ENCODE measurements at regions not wholly inside any gene's neighbourhood (a gene's known extent, or its start where the extent isn't known, plus 50 kb on each side); places are given as distances from the start of the nearest gene placed in this dataset.

- no peak for TF ChIP-seq ZBTB7A (IDR thresholded peaks at IDR 0.05; ENCODE audit: low read depth)
- TF ChIP-seq REST (IDR thresholded peaks at IDR 0.05; ENCODE audit: low read depth), result no peak
- TF ChIP-seq RAD21 (IDR thresholded peaks at IDR 0.05; ENCODE audit: low read depth), result no peak
- TF ChIP-seq USF1 (IDR thresholded peaks at IDR 0.05), result no peak
- TF ChIP-seq TAF1 (IDR thresholded peaks at IDR 0.05; ENCODE audit: low read depth), result no peak
- TF ChIP-seq CEBPB (IDR thresholded peaks at IDR 0.05), result no peak
- no peak for TF ChIP-seq FOXM1 (IDR thresholded peaks at IDR 0.05; ENCODE audit: borderline replicate concordance, low read depth)
- TF ChIP-seq YY1 (IDR thresholded peaks at IDR 0.05; ENCODE audit: low read depth), result no peak
- no peak for TF ChIP-seq NFIC (IDR thresholded peaks at IDR 0.05)
- no peak for TF ChIP-seq TEAD4 (IDR thresholded peaks at IDR 0.05)
- TF ChIP-seq MAX (IDR thresholded peaks at IDR 0.05), result no peak
- no peak for TF ChIP-seq EP300 (IDR thresholded peaks at IDR 0.05; ENCODE audit: borderline replicate concordance)
- TF ChIP-seq EGR1 (IDR thresholded peaks at IDR 0.05), result no peak
Observed at GRCh38 chr1:232425421-232425820, 204.5 kb downstream of the SIPA1L2 start.
